ENCODE measurements at regions not wholly inside any gene's neighbourhood (a gene's known extent, or its start where the extent isn't known, plus 50 kb on each side); places are given as distances from the start of the nearest gene placed in this dataset.

DNA sequence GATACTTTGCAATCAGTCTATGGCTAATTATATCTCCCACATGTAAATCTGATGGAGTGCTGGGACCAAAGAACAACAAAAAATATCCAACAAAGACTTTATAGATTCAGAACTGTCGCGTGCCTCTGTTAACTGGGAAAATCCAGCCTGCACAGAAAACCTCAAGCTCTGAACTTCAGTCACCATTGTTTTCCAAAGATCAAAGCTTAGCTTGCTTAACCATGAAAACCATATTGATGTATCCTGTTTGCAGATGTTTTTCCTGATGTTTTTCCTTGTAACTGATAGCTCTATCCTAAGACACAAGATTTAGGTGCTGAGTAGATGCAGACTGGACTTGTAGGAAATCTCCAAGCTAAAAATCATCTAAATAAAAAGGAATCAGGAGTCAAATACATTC, 163.7 kb downstream of the GXYLT1 start:
- no peak for DNase-seq

DNA sequence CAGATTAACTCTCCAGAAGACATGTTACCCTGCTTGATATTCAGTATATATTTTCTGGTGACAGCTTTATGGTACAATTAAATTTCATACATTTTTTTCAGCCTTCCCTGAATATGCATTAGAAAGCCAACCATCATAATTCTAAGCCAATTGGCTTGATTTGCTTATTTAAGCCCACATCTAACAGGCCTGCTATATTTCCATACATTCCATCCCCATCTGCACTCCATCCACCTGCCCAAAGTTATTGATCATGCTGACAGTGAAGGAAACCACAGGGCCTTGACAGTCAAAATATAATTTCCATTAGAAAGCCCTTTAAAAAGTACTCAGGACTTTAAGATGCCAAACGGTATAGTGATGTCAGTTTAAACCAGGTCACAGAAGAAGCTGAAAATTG, 164.3 kb downstream of the GXYLT1 start:
- no peak for DNase-seq

DNA sequence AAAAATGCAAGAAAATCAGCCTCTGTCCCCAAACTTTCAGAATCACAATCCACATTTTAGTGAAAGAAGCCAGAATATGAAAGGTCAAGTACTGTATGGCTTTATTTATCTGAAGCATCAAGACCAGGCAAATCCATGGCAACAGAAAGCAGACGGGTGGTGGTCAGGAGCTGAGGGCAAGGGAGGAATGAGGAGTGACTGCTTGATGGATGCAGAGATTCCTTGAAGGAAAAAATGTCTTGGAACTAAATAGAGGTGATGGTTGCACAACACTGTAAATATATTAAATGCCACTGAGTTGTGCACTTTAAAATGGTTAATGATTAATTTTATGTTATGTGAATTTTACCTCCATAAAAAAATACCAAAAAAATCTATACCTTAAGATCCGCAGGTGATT, 165.1 kb downstream of the GXYLT1 start:
- DNase-seq: no peak

DNA sequence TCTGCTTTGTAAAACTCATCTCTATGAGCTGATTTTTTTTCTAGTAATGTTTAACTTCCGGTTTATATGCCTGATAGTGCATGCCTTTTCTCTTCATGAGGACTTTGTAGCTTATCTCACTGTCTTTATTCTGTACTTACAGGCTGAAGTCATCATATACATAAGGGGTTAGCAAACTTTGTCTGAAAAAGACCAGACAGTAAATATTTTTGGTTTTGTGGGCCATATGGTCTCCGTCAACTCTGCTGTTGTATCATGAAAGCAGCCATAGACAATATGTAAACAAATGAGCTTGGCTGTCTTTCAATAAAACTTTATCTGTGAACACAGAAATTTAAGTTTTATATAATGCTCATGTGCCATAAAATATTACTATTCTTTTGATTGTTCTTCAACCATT, 172.1 kb downstream of the GXYLT1 start:
- DNase-seq: no peak

DNA sequence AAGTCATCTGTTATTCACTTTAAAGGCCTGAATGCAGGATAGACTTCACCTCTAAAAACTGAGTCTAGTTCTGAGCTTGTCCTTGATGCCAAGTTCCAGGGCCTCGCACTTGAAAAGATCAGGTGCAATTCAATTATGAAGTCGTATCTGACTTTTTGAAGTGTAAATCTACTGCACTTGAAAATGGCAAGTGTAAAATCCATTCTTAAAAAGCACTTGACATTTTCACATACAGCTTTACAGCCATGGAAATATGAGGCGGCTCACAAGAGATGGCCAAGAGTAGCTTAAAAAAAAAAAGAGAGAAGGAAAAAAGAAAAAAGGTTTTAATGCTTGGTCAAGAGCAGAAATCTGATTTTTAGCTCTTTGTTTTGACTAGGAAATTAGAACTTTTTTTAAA, 172.5 kb downstream of the GXYLT1 start:
- DNase-seq: no peak

DNA sequence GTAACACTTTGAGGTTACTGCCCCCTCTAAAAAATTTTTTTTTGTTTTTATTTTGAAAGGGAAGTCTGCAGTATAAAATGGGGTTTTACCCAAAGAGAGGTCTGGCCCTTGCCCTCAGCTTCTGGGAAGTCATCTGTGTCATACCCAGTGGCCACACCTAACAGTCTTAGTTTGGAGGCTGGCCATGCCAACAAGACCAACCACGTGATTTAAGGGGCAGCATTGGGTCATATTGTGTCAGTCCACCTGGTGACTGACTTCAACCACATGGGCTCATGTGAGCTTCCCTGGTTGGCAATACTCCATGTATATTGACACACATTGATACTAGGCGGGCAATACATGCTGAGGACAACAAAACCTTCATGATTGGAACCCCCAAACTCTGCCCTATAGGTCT, 173.9 kb downstream of the GXYLT1 start:
- DNase-seq: no peak

DNA sequence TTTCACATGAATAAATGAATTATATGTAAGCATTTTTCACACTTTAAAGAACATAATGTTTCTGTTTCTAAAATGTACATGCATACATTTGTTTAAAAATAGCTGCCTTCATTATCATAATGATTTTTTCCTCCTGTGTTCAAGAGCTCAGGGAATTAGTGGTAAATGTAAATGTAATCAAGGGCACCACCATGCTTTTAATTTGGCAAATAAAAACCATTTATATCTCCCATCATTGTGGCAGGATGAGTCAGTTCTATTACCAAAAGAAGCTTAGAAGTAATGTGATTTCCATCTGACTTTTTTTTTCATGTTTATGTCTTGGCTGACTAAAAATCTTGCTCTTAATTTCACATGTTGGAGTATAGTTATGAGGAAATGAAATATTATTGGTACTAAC, 176.1 kb downstream of the GXYLT1 start:
- DNase-seq: no peak

DNA sequence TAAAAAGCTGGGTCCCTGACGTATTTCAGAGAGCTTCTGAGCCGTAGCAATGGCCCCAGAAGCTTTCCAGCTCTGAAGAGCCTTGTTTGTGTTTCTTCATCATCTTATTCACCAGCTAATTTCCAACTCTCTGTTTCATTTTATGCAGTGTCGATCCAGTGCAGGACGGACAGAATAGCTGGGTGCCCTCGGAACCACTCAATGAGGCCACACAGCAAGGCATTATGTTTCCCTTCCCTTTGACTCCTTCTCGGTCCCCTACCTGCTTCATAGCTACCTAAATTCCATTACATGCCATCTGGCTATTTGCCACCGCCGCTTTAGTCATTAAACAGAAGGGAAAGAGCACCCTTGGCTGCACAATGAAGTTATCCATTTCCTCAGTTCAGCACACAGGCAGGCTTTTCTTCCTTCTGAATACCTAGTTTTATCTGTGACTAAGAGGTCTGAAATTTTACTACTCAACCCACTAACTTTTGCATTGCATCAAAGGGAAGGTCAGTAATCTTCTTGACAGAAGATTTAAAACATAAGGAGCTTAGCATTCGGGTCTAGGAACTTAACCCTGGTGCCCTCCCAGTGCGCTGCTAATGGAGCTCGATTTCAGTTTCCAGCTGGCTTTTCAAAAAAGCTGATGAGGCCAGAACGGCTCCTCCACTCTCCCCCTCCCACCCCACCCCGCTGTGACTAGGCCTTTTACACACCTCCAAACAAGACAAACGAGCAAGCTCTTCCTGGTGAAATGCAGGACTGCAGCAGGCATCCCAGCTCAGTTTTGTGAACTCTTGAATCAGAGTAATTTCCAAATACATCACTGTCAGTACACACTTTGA, 176.8 kb downstream of the GXYLT1 start:
- no peak for DNase-seq

DNA sequence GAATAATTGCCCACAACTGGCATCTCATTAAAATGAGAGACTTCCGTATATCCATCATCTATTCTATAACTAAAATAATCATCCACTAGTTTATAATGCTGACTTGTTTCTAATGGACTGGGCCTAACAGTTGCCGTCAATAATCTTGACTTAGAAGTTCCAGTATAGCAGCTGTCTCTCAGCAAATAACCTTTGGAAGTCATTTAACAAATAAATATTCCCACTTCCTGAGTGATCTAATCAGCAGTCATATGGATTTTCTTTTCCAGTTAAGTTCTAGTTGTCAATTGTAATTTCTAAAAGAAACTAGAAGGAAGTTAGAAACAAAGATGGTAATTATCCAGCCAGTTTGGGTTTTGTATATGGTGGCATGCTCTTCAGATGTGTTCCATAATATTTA, 177.8 kb downstream of the GXYLT1 start:
- no peak for DNase-seq

DNA sequence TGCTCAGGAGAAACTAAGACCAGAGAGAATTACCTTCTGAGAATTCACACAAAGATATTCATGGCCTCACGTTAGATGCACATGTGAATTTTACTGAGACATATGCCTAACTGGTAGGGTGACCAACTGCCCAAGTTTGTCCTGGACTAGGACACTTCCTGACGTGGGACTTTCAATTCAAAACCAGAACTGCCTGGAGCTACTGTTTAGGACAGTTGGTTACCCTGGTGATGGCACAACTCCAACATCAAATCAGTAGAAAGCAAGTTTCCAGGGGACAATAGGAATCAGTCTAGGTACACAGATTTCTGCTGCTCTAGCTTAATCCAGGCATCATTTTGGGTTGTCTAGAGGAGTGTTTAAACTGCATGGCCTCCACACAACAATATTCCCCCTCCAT, 178.7 kb downstream of the GXYLT1 start:
- no peak for DNase-seq

DNA sequence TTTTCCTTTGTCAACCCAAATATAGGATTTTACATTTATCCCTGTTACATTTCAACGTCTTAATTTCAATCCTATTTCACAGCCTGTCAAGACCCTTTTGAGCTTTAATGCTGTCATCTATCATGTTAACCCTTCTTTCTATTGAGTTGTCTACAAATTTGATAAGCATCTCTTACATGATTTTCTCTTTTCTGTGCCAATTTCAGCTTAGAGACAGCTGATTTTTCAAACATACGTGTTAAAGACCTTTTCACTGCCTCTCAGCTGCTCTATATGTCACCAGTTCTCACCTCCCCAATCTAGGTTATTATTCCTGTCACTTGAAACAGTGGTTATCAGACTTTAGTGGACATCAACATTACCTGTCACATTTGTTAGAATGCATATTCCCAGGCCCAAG, 181.3 kb downstream of the GXYLT1 start:
- no peak for DNase-seq

DNA sequence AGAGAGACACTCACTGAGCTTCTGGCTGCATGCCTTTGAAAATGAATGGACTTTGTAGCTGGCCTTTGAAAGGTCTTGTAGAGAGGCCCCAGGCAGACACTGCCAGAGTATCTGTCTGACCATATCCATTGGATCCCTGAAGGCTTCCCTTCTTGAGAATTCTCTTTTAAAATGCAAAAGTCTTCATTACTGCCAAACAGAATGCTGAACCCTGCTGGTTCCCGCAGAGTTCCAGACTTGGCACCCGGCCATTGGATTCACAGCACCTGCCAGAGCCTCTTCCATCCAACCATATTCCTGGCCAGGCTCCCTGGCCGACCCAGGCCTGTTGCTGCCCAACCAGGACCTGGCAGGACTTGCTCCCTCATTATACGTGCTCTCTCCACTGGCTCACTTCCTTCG, 182.5 kb downstream of the GXYLT1 start:
- no peak for DNase-seq

DNA sequence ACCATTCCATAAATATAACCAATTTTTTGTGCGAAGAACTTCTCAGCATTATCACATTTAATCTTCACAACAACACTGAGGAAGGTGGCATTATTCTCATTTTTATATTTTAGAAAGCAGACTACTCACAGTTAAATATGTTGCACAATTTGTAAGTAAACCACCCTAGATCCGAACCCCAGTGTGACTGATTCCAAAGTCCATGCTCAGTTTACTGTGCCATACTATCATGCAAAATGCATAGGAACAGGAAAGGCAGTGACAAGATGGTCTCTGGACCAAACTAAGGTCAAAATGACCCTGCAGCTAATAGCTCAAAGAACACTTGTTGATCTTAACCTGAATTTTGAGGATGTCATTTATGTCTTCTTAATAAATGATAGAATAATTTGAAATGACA, 185.4 kb downstream of the GXYLT1 start:
- no peak for DNase-seq

DNA sequence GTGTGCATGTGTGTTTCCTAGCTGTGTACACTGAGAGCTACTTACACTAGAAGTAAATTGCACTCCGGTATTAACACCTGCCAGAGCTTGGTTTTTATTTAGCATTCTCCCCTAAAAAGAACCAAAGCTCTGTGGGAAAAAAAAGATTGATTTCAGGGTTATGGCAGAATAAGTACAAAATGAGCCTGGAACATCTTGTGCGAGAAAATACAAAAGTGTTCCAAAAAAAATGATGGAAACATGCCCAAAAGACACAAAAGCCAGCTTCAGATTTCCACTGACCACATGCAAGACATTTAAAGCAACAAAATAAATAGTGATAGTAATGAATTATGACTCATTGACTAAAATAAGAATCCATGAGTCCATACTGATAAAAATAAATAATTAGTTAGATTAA, 188.3 kb downstream of the GXYLT1 start:
- no peak for DNase-seq

DNA sequence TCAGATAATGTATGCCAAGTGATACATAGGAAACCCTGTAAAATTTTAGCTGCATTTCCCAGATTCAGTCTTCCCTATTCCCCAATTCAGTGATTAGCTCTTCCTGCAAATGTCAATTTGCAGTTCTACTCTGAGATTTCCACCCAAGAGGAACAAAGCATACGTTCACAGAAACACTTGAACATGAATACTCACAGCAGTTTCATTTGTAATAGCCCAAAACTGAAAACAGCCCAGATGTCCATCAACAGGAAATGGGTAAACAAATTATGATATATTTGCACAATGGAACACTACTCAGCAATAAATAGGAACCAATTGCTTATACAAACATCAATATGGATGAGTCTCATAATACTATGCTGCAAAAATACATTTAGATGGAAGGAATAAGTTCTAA, 194.2 kb downstream of the GXYLT1 start:
- no peak for DNase-seq

DNA sequence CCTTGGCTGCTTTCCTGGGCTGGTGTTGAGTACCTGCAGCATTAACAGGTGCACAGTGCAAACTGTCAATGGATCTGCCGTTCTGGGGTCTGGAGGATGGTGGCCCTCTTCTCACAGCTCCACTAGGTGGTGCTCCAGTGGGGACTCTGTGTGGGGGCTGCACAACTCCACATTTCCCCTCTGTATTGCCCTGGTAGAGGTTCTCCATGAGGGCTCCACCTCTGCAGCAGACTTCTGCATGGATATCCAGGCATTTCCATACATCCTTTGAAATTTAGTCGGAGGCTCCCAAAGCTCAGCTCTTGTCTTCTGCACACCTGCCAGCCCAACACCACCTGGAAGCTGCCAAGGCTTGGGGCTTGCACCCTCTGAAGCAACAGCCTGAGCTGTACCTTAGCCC, 198.6 kb downstream of the GXYLT1 start:
- no peak for DNase-seq

DNA sequence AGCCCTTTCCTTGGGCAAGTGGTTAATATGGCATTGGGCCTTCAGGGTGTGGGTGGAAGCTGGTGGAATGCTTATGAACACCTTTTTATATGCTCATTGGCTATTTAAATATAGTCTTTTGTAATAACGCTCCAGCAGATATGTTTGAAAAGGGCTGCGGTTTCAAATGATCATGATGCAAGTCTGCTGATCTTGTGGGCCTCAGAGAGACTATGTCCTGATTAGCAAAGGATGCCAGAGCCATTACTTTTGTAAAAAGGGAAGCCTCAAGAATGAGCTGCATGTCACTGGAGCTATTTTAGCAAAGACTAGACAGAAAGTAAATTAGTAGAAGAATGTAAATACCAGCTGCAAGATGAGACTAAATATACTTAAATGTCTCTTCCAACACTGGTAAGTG, 200.5 kb downstream of the GXYLT1 start:
- DNase-seq: no peak

DNA sequence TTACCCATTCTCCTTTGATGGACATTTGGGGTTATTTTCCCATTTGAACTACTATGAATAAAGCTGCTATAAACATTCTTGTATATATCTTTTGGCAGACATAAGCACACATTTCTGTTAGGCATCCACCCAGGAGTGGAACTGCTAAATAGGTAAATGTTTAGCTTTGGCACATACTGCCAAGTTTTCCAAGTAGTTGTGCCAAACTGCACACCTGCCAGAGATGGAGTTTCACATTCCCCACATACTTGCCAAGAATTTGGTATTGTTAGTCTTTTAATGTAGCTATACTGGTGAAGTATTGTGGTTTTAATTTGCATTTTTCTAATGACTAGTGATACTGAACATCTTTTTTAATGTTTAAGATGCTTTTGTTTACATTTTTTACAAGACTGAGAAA, 201.0 kb downstream of the GXYLT1 start:
- no peak for DNase-seq

DNA sequence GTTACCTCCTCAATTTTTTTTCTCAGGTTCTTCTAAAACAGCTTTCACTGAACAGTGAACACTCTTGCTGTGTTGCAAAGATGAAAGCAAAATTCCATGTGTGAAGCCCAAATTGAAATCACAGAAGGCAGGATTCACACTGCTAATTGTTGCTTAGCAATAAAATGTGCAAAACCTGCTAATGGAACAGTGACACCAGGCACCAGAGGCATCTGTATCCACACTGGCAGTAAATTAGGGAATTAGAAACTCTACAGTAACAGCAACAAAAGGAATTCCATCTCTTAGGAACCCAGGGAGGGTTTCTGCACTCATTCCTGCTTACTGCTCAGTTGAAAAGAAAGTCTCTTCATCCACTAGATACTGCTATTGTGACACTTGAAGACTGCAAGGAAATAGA, 202.3 kb downstream of the GXYLT1 start:
- no peak for DNase-seq

DNA sequence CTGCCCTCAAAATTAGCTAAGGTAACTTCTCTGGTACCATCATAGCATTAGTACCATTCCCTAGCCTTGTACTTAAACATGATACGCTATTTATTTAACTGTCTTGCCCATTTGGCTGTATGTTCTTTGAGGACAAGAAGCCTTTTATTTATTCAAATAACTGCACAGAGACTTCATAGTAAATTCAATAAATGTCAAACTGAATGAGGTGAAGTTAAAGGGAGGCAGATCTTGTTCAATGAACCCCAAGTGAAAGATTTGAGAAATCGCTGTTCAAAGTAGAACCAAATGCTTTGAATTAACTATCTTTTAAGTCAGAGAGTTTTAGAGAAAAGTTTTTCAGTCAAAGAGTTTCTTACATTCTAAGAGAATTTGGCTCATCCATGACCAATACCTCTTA, 203.6 kb downstream of the GXYLT1 start:
- DNase-seq: no peak

DNA sequence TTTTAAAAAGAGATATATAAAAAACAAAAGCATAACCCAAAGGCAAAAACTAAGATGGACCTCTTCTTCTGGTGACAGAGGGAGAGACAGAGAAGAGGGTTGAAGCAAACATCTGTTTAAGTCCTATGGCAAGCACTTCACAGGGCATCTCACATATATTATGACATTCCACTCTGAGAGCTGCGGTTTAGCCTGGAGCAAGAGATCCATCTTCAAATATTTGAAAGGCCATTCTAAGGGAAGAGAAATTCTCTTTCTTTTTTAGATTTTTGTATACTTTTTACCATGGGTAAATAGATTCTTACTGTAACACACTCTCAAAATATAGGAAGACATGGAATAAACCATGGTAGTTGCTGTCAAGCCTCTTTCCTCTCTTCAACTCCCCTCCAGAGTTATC, 204.1 kb downstream of the GXYLT1 start:
- no peak for DNase-seq

DNA sequence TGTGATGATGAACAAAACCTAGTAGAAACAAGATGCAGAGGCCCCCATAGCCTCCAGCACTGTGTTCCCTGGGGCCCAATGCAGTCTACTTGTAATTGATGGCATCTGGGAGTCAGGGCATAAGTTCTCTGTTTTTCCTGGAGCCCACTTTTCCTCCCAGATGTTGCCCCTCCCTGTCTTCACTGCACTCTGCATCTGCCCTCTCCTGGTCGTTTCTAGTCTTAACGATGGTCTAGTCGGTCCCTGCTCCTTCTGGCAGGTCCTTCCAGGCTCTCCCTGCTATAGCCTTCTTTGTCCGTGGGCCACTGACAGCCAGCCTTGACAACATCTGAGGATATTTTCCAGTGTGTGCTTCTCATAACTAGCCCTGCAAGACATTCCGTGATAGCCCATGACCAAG, 208.3 kb downstream of the GXYLT1 start:
- no peak for DNase-seq

DNA sequence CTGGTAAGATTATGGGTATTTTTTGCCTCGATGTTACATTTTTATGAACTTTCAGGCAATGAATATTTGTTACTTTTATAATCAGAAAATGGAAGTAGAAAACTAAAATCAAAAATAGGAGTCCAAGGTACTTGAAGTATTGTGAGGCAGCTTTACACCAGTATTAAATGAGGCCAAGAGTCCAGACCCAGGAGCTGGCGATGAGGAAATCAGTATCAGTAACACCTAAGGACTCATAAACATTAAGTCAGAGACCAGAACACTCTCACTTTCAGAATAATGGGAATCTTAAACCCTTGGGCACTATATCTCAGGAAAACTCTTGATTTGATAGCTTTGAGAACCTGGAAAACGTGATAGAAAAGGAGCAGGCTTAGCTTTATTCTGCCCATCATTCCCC, 208.8 kb downstream of the GXYLT1 start:
- DNase-seq: no peak

DNA sequence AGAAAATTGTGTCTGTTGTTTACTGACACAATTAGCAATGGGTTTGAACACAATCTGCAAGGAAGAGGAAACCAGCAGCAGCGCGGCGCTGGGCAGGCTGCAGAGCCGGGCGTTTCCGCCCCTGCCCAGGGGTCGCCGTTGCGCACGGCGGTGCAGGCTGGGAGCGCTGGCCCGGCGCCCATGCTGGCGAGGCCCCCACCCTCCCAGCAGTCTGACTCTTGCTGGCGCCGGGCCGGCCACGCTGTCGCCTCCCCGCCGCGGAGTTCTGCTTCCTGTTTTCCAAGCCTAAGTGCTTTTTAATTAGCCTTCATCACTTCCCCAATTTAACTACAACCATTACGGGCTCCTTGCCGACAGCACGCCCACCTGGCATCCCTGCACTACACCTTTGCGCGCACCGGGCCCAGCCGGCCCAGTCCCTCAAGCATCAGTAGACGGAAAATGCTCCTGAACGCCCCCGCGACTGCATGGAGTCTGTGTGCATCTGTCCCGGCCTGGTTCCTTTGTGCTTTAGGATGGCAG, 212.1 kb downstream of the GXYLT1 start:
- DNase-seq: no peak

DNA sequence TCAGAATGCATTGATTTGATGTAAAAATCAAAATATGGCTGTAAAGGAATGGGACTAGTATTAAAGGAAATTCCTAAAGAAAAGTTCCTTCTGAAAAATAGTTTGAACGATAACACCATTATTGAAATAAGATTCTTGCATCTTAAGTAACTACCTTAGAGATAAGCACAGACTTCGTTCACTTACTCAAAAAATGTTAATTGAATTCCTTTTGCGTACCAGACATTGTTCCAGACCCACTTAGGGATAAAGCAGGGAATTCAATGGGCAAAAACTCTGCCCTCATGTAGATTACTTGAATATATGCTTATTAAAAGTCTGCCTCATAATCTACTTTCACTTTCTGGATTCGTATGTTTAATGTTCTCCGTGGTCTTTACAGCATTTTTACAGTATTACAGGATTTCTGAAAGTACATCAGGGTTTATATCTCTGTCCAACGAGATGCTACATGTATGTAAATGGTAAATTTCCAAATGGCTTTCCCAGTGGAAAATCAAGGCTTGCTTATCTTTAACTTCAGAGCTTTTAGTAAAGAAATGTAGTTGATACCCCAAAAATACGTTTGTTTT, 213.7 kb downstream of the GXYLT1 start:
- DNase-seq: no peak

Measured in T1000 (cell line).